Transverse colon (tissue), 4 donors: ENCODE measurements at regions not wholly inside any gene's neighbourhood (a gene's known extent, or its start where the extent isn't known, plus 50 kb on each side); places are given as distances from the start of the nearest gene placed in this dataset.
A peak's percentile ranks its signal among the peaks of the same experiment; 100 is the strongest.

Experiments
- EP300 ChIP-seq: sonication (generic); formaldehyde crosslinking; IDR thresholded peaks from one replicate; pipeline ENCODE4 v1.6.1; 2017; ENCODE audit warnings: antibody characterized with exemption, low read depth
- POLR2A ChIP-seq: fragments of 450-650 bp; IDR thresholded peaks from one replicate; pipeline ENCODE4 v1.6.1; 2016; ENCODE audit warnings: antibody characterized with exemption, mild to moderate bottlenecking, moderate library complexity
- POLR2AphosphoS5 ChIP-seq, 3 donors: sonication (generic); formaldehyde crosslinking; IDR thresholded peaks; one replicate each; pipeline ENCODE4 v1.6.1; 2016; ENCODE audit warnings: antibody characterized with exemption in 3 of 3
- TF ChIP-seq, protein P1 (sequence below), 5 experiments: fragments of 200-600 bp in 3 of 5; fragments of 450-650 bp in 2 of 5; sonication (generic) in 3 of 5; IDR thresholded peaks; 1 replicate in 2 of 5; 2 replicates in 3 of 5; pipeline ENCODE4 v1.5.1; 2016 to 2017; ENCODE audit warnings: antibody characterized with exemption in 5 of 5, inconsistent platforms in 3 of 5, mild to moderate bottlenecking in 2 of 5, moderate library complexity in 1 of 5

DNA sequence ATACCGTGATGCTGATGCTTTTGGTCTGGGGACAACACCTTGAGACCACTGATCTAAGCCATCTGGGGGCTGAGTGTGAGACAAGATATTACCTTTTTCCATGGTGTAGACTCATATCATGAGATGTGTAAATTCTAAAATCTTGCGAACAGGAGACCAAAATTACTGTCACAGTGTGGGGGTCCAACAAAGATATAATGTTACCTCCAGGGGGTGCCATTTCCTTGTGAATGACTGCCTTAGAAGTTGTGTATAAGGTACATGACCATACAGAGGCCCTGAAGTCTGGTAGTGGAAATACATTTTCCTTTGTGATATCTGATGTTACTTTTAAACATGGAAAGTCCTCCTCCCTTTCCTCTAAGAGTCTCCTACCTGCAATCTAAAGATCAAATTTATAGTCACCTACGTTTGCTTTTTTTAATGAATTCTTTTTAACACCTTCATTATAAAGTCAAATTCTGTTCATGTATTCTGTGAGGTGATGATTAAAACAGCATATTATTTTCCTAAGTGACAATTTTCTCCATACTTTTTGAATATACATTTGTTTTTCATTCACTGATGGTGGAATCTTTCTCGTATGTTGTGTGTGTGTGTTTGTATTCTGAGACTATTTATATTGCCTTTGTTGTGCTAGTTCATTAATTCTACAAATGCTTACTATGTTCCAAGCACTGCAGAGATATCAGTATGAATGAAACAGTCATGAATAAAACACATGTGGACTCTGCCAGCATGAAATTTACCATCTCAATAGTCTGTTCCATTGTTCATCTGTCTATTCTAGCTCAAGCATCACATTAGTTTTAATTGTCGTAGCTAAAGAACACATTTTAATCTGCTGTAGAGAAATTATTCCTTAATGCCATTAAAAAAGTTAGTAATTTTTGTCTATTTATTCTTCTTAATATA lies 113.7 kb downstream of the RFC3 start:
- TF ChIP-seq POLR2A (no peak), EP300 (no peak), POLR2AphosphoS5 (IDR thresholded peaks at IDR 0.05) (no peak)
- TF ChIP-seq, protein P1, sequence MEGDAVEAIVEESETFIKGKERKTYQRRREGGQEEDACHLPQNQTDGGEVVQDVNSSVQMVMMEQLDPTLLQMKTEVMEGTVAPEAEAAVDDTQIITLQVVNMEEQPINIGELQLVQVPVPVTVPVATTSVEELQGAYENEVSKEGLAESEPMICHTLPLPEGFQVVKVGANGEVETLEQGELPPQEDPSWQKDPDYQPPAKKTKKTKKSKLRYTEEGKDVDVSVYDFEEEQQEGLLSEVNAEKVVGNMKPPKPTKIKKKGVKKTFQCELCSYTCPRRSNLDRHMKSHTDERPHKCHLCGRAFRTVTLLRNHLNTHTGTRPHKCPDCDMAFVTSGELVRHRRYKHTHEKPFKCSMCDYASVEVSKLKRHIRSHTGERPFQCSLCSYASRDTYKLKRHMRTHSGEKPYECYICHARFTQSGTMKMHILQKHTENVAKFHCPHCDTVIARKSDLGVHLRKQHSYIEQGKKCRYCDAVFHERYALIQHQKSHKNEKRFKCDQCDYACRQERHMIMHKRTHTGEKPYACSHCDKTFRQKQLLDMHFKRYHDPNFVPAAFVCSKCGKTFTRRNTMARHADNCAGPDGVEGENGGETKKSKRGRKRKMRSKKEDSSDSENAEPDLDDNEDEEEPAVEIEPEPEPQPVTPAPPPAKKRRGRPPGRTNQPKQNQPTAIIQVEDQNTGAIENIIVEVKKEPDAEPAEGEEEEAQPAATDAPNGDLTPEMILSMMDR (IDR thresholded peaks at IDR 0.05): peak; percentile 38 to 61 (median 52)
